AG09309 (cell line): ENCODE measurements at regions not wholly inside any gene's neighbourhood (a gene's known extent, or its start where the extent isn't known, plus 50 kb on each side); places are given as distances from the start of the nearest gene placed in this dataset.
"Not testable (repeated sequence)": the region's sequence is repeated elsewhere in the genome, so short reads cannot be mapped to it uniquely, and the experiment has no call there.

Experiments
- DNase-seq: peaks from one replicate; pipeline ENCODE4 v3.0.0-alpha.2; 2010; ENCODE audit warnings: low read depth
- H3K4me3 ChIP-seq: 2 replicates; pipeline ENCODE4 v1.5.1; 2011; ENCODE audit warnings: mild to moderate bottlenecking, low read depth, low read length, moderate library complexity; ENCODE audit not compliant: control insufficient read depth
- CTCF ChIP-seq: IDR thresholded peaks from 2 replicates; pipeline ENCODE4 v1.5.1; 2011; ENCODE audit warnings: mild to moderate bottlenecking, low read depth, low read length, inconsistent platforms; ENCODE audit not compliant: insufficient read depth, control insufficient read depth; ENCODE audit errors: missing control alignments

GRCh38 chr12:9319044-9319841, 111.0 kb upstream of the PZP start:
- H3K4me3 ChIP-seq = no peak overlapping the region
- TF ChIP-seq CTCF = peak; percentile 34
- DNase-seq = no peak

- not testable (repeated sequence) for DNase-seq
Measured at GRCh38 chr12:9313479-9313878, 105.3 kb upstream of the PZP start.

GRCh38 chr12:9312406-9313392, 104.5 kb upstream of the PZP start:
- H3K4me3 ChIP-seq, DNase-seq: not testable (repeated sequence)

More at GRCh38 chr12:9313479-9313878, 105.3 kb upstream of the PZP start:
- H3K4me3 ChIP-seq = not testable (repeated sequence)

- H3K4me3 ChIP-seq, DNase-seq: not testable (repeated sequence)
Measured at GRCh38 chr12:9311454-9311853, 103.3 kb upstream of the PZP start.

GRCh38 chr12:9310645-9311044, 102.5 kb upstream of the PZP start:
- DNase-seq, H3K4me3 ChIP-seq: not testable (repeated sequence)

- DNase-seq, H3K4me3 ChIP-seq: not testable (repeated sequence)
Measured at GRCh38 chr12:9309749-9310148, 101.6 kb upstream of the PZP start.

- DNase-seq, H3K4me3 ChIP-seq: not testable (repeated sequence)
Measured at GRCh38 chr12:9308745-9309144, 100.5 kb upstream of the PZP start.

- not testable (repeated sequence) for DNase-seq, H3K4me3 ChIP-seq
Measured at GRCh38 chr12:9308163-9308562, 100.0 kb upstream of the PZP start.

GRCh38 chr12:9307255-9307654, 99.1 kb upstream of the PZP start:
- not testable (repeated sequence) for DNase-seq

GRCh38 chr12:9306004-9306403, 97.8 kb upstream of the PZP start:
- not testable (repeated sequence) for DNase-seq, H3K4me3 ChIP-seq

More at GRCh38 chr12:9307255-9307654, 99.1 kb upstream of the PZP start:
- not testable (repeated sequence) for H3K4me3 ChIP-seq

GRCh38 chr12:9304540-9304939, 96.3 kb upstream of the PZP start:
- not testable (repeated sequence) for DNase-seq, H3K4me3 ChIP-seq

GRCh38 chr12:9295872-9296271, 87.7 kb upstream of the PZP start:
- not testable (repeated sequence) for DNase-seq, H3K4me3 ChIP-seq

- not testable (repeated sequence) for H3K4me3 ChIP-seq, DNase-seq
Measured at GRCh38 chr12:9294072-9294620, 86.0 kb upstream of the PZP start.

- DNase-seq, H3K4me3 ChIP-seq: not testable (repeated sequence)
Measured at GRCh38 chr12:9293391-9293790, 85.2 kb upstream of the PZP start.

- not testable (repeated sequence) for H3K4me3 ChIP-seq, DNase-seq
Measured at GRCh38 chr12:9289984-9290383, 81.8 kb upstream of the PZP start.

- DNase-seq, H3K4me3 ChIP-seq: not testable (repeated sequence)
Measured at GRCh38 chr12:9284724-9285123, 76.5 kb upstream of the PZP start.

- DNase-seq = not testable (repeated sequence)
- peak overlapping the region; percentile 47 for H3K4me3 ChIP-seq
Measured at GRCh38 chr12:9284197-9284596, 76.0 kb upstream of the PZP start.
